SH-SY5Y (cell line): ENCODE measurements at regions not wholly inside any gene's neighbourhood (a gene's known extent, or its start where the extent isn't known, plus 50 kb on each side); places are given as distances from the start of the nearest gene placed in this dataset.

Experiments used
- GATA2 ChIP-seq: IDR thresholded peaks from 2 replicates; pipeline ENCODE4 v1.6.1; 2011; ENCODE audit warnings: mild to moderate bottlenecking, low read depth, low read length
- GATA3 ChIP-seq: IDR thresholded peaks from 2 replicates; pipeline ENCODE4 v1.6.1; 2011; ENCODE audit warnings: low read depth, mild to moderate bottlenecking, low read length, moderate library complexity

- TF ChIP-seq GATA2 (no peak), GATA3 (no peak)
These were observed 188.1 kb upstream of the FAM241A start for GRCh38 chr4:111957116-111957515.
